Mammary epithelial cell (primary cell): ENCODE measurements at regions not wholly inside any gene's neighbourhood (a gene's known extent, or its start where the extent isn't known, plus 50 kb on each side); places are given as distances from the start of the nearest gene placed in this dataset.

Source experiments
- CTCF ChIP-seq, 2 donors: IDR thresholded peaks in 1 of 2; conservative IDR thresholded peaks in 1 of 2; 2 replicates each; pipeline ENCODE4 v1.5.1; 2011 to 2012; ENCODE audit warnings: inconsistent platforms in 2 of 2, low read length in 2 of 2, mild to moderate bottlenecking in 2 of 2, control low read depth in 1 of 2, low read depth in 1 of 2; ENCODE audit not compliant: insufficient read depth in 1 of 2; ENCODE audit errors: extremely low read depth in 1 of 2
- EZH2 ChIP-seq: IDR thresholded peaks from 2 replicates; pipeline ENCODE4 v1.6.1; 2012; ENCODE audit warnings: low read length, inconsistent platforms, borderline replicate concordance

- TF ChIP-seq CTCF (conservative IDR thresholded peaks at IDR 0.05 in 1 of 2, IDR thresholded peaks at IDR 0.05 in 1 of 2; ENCODE audit: extremely low read depth in 1 of 2, insufficient read depth in 1 of 2, low read depth in 1 of 2, low read length in 2 of 2) (no peak), EZH2 (no peak)
Observed at GRCh38 chr10:36606234-36606839, 519.1 kb upstream of the ANKRD30A start.
